A549 (cell line): ENCODE measurements at regions not wholly inside any gene's neighbourhood (a gene's known extent, or its start where the extent isn't known, plus 50 kb on each side); places are given as distances from the start of the nearest gene placed in this dataset.

Source experiments
- CTCF ChIP-seq: fragments of >200 bp; sonication (Bioruptor Twin); formaldehyde crosslinking; IDR thresholded peaks from 3 replicates; pipeline ENCODE4 v1.5.1; 2016
- TF ChIP-seq, protein P1 (sequence below): IDR thresholded peaks from 2 replicates; pipeline ENCODE4 v1.6.1; 2012; ENCODE audit warnings: low read depth, borderline replicate concordance

GRCh38 chr1:106111044-106111443, 945.4 kb upstream of the PRMT6 start:
- no peak for TF ChIP-seq CTCF
- TF ChIP-seq, protein P1, sequence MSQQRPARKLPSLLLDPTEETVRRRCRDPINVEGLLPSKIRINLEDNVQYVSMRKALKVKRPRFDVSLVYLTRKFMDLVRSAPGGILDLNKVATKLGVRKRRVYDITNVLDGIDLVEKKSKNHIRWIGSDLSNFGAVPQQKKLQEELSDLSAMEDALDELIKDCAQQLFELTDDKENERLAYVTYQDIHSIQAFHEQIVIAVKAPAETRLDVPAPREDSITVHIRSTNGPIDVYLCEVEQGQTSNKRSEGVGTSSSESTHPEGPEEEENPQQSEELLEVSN = no peak
